ENCODE measurements at regions not wholly inside any gene's neighbourhood (a gene's known extent, or its start where the extent isn't known, plus 50 kb on each side); places are given as distances from the start of the nearest gene placed in this dataset.

GRCh38 chr2:9758741-9759140 is 84.5 kb upstream of the TAF1B start:
- no peak for DNase-seq

GRCh38 chr2:9760069-9760901 is 83.0 kb upstream of the TAF1B start:
- no peak for DNase-seq

GRCh38 chr2:9760902-9761228 is 82.4 kb upstream of the TAF1B start:
- DNase-seq, result no peak

GRCh38 chr2:9761577-9761976 is 81.7 kb upstream of the TAF1B start:
- no peak for DNase-seq

- DNase-seq, result no peak
These were observed 81.1 kb upstream of the TAF1B start for GRCh38 chr2:9762164-9762563.

- DNase-seq, result no peak
These were observed 80.3 kb upstream of the TAF1B start for GRCh38 chr2:9762941-9763340.

GRCh38 chr2:9763356-9764152 is 79.7 kb upstream of the TAF1B start:
- DNase-seq, result peak; percentile 78

GRCh38 chr2:9764153-9764778 is 79.0 kb upstream of the TAF1B start:
- DNase-seq, result peak; percentile 52

- DNase-seq, result no peak
These were observed 77.4 kb upstream of the TAF1B start for GRCh38 chr2:9765611-9766531.

GRCh38 chr2:9767656-9768281 is 75.5 kb upstream of the TAF1B start:
- no peak for DNase-seq

- no peak for DNase-seq
These were observed 74.9 kb upstream of the TAF1B start for GRCh38 chr2:9768388-9768787.

- no peak for DNase-seq
These were observed 73.9 kb upstream of the TAF1B start for GRCh38 chr2:9769171-9770005.

- DNase-seq, result no peak
These were observed 73.3 kb upstream of the TAF1B start for GRCh38 chr2:9770006-9770307.

- DNase-seq, result peak; percentile 68
These were observed 72.8 kb upstream of the TAF1B start for GRCh38 chr2:9770308-9771100.

GRCh38 chr2:9771101-9771449 is 72.2 kb upstream of the TAF1B start:
- DNase-seq, result no peak

GRCh38 chr2:9771481-9772017 is 71.7 kb upstream of the TAF1B start:
- no peak for DNase-seq

- DNase-seq, result no peak
These were observed 71.0 kb upstream of the TAF1B start for GRCh38 chr2:9772035-9772998.

- DNase-seq, result no peak
These were observed 70.0 kb upstream of the TAF1B start for GRCh38 chr2:9772999-9773902.
